Activated naive CD4-positive, alpha-beta T cell treated with anti-CD3 and anti-CD28 coated beads, Interleukin-2, amount 50 U/mL, for 16 hours (primary cell): ENCODE measurements at regions not wholly inside any gene's neighbourhood (a gene's known extent, or its start where the extent isn't known, plus 50 kb on each side); places are given as distances from the start of the nearest gene placed in this dataset.
"Not testable (repeated sequence)": the region's sequence is repeated elsewhere in the genome, so short reads cannot be mapped to it uniquely, and the experiment has no call there.

Experiments
- DNase-seq: peaks from one replicate; pipeline ENCODE4 v3.0.0-alpha.2; 2020

DNA sequence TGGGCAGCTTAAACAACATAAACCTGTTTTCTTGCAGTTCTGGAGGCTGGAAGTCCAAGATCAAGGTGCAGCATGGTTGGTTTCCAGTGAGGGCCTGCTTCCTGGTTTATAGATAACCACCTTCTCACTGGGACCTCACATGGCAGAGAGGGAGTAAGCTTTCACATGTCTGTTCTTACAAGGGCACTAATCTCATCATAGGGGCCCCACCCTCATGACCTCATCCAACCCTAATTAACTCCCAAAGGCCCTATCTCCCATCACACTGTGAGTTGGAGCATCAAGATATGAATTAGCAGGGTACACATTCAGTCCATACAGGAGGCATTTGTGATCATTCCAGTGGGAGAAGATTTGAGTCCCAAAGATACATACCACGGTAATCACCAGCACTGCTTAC, 50.5 kb upstream of the GRIN2A start:
- no peak for DNase-seq

- DNase-seq: no peak
These were observed 57.4 kb upstream of the GRIN2A start for GRCh38 chr16:10239640-10240039.

DNA sequence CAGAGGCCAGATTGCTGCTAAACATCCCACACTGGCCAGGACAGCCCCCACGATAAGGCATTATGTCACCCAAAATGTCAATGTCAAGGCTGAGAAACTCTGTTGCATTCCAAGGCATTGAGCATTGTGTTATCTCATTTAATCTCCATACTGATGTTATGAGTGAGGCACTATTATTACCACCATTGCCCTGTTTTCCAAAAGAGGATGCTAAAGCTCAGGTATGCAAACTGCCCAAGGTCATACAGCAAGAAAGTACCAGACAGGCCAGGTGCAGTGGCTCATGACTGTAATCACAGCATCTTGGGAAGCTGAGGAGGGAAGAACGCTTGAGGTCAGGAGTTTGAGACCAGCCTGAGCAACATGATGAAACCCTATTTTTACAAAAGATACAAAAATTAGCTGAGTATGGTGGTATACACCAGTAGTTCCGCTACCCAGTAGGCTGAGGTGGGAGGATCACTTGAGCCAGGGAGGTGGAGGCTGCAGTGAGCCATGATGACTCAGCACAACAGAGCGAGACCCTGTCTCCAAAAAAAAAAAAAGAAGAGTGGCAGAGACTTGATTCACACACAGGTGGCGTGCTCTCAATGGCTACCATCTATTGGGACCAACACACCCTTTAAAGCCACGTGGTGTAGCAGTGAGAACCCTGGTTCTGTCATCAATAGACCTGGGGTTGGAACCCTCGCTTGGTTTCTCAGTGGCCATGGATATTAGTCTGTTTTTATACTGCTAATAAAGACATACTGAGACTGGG, 58.8 kb upstream of the GRIN2A start:
- DNase-seq: no peak

- DNase-seq: no peak
These were observed 59.9 kb upstream of the GRIN2A start for GRCh38 chr16:10242097-10242496.

- DNase-seq: no peak
These were observed 60.7 kb upstream of the GRIN2A start for GRCh38 chr16:10242916-10243315.

- DNase-seq: no peak
These were observed 62.8 kb upstream of the GRIN2A start for GRCh38 chr16:10245002-10245401.

- no peak for DNase-seq
These were observed 68.1 kb upstream of the GRIN2A start for GRCh38 chr16:10250137-10250828.

DNA sequence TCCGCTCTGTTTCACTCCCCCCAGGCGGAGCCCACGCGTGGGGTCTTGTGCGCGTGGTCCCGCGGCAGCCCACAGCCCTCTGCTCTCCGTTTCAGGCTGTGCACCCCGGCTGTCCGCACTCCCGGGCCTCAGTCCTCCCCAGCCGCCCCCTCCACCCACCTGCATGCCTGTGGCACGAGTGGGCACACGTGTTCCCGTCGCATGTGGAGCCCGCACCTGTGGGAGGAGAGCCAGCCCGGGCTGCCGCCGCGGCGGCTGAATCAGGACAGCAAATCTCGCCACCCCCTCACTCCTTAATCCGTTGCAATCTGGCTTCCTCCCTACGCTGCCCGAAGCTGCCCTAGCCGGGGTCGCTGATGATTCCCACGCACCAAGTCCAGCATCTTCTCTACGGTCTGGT, 69.9 kb upstream of the GRIN2A start:
- DNase-seq: no peak

GRCh38 chr16:10253409-10253808, 71.2 kb upstream of the GRIN2A start:
- DNase-seq: no peak

GRCh38 chr16:10255728-10256127, 73.5 kb upstream of the GRIN2A start:
- DNase-seq: no peak

DNA sequence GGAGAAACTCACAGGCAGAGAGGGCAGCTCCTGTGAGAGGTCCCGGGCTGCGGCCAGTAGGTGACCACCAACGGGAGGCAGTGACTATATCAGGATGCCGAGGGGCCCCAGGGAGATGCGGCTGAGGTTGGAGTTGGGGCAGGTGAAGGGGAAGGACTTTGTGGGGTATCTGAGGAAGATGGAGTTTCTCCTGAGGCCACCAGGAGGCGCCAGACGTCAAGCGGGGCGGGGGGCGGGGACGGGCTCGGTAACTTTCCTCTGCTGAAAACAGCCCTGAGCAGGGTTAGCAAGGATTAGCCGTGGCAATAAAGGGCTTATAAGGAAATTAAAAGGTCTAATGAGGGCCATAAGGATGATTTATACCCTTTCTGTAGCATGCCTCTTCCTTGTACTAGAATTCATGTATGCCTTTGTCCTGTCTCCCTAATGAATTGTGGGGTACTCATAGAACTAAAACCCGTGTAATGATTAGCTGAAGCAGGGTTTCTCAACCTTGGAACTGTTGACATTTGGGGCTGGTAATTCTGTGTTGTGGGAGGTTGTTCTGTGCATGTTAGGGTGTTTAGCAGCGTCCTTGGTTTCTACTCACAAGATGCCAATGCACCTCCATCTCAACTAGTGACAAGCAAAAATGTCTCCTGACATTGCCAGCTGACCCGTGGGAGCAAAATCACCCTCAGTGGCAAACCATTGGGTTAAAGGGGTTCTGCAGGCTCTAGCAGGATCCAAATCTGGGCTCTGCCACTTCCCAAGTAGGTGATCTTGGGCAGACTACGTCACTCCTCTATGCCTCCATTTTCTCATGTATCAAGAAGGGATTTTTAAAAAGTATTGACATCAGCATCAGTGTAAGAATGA, 74.8 kb upstream of the GRIN2A start:
- DNase-seq: peak; percentile 36

GRCh38 chr16:10257642-10258251, 75.5 kb upstream of the GRIN2A start:
- DNase-seq: not testable (repeated sequence)

- DNase-seq: not testable (repeated sequence)
These were observed 76.8 kb upstream of the GRIN2A start for GRCh38 chr16:10258930-10259603.

GRCh38 chr16:10261077-10261476, 78.8 kb upstream of the GRIN2A start:
- no peak for DNase-seq

GRCh38 chr16:10261526-10261925, 79.3 kb upstream of the GRIN2A start:
- not testable (repeated sequence) for DNase-seq

- no peak for DNase-seq
These were observed 80.3 kb upstream of the GRIN2A start for GRCh38 chr16:10262377-10263132.

DNA sequence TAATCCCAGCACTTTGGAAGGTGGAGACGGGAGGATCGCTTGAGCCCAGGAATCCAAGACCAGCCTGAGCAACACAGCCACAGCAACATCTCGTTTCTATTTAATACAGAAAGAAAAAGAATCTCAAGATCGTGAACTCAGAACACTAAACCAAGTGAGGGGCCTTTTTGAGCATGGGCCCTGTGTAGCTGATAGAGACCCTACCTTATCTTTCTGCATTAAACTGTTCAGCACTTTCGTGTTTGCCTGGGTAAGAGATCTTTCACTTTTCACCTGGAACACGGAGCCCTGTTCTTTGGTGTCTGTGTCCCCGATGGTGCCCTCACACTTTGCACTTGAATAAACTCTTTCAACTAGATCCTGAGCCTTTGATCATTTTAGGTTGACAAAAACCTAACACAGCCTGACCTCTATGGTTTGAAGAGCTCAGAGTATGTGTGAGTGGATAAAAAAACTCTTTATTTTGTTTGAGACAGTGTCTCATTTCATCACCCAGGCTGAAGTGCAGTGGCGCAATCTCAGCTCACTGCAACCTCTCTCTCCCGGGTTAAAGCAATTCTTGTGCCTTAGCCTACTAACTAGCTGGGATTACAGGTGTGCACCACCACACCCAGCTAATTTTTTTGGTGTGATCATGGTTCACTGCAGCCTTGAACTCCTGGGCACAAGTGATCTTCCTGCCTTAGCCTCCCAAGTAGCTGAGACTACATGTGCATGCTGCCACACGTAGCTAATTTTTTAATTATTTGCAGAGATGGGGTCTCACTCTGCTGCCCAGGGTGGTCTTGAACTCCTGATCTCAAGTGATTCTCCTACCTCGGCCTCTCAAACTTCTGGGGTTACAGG, 83.8 kb upstream of the GRIN2A start:
- DNase-seq: no peak

DNA sequence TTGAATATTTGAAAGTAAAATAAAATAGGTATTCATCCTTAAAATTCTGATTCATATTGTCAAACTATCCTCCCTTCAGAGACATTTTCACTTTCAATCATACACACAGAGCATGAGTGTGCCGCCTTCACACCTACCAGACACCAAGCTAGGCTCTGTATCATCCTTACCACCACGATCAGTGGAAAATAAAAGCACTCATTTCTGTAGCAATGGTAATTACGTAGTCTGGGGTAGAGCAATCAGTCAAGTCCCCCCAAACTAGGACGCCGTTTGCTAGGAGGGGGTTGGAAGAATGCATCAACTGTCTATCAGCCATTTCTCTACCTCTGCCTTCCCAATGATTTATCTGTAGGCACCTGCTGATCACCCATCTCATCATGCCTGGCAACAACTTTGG, 84.6 kb upstream of the GRIN2A start:
- peak; percentile 14 for DNase-seq

GRCh38 chr16:10269632-10270031, 87.4 kb upstream of the GRIN2A start:
- DNase-seq: no peak

DNA sequence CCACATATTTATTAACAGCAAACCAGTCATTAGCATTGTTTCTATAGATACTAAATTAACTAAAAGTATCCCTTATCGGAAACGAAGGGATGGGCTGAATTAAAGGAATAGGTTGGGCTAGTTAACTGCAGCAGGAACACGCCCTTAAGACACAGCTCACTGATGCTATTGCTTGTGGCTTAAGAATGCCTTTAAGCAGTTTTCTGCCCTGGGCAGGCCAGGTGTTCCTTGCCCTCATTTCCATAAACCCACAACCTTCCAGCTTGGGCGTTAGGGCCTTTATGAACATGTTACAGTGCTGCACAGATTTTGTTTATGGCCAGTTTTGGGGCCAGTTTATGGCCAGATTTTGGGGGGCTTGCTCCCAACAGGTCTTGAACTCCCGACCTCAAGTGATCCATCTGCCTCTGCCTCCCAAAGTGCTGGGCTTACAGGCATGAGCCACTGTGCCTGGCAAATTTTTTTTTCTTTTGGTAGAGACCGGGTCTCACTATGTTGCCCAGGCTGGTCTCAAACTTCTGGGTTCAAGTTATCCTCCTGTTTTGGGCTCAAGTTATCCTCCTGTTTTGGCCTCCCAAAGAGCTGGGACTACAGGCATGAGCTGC, 90.1 kb upstream of the GRIN2A start:
- DNase-seq: not testable (repeated sequence)
